OCI-M1 (cell line): ENCODE measurements at regions not wholly inside any gene's neighbourhood (a gene's known extent, or its start where the extent isn't known, plus 50 kb on each side); places are given as distances from the start of the nearest gene placed in this dataset.
A peak's percentile ranks its signal among the peaks of the same experiment; 100 is the strongest.
"Not testable (repeated sequence)": the region's sequence is repeated elsewhere in the genome, so short reads cannot be mapped to it uniquely, and the experiment has no call there.

Experiments used
- DNase-seq: peaks from one replicate; lab custom pipeline; 2025; lab: John Stamatoyannopoulos, UW

DNA sequence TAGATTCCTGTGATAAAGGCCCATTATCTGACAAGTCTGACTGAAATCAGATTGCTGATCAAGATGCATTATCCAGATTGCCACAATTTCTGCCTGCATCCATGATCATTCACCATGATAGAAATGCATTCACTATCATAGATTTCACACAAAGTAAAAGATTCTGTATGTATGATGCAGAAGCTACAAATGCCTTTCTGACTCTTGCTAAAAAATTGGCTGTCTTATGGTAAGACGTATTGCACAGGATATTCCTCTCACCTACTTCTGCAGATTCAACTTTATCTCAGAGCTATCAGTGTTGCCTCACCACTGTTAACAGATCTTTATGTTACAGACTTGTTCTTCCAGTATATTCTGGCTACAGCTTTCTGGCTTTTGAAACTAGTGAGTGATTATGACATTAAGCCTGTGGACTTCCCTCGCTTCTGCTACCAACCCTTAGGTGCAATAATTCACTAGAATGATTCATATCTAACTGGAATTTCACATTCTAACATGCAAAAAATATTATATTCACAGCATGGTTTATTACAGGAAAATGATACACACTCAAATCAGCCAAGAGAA is 955.3 kb downstream of the EPHA3 start:
- DNase-seq = no peak

DNA sequence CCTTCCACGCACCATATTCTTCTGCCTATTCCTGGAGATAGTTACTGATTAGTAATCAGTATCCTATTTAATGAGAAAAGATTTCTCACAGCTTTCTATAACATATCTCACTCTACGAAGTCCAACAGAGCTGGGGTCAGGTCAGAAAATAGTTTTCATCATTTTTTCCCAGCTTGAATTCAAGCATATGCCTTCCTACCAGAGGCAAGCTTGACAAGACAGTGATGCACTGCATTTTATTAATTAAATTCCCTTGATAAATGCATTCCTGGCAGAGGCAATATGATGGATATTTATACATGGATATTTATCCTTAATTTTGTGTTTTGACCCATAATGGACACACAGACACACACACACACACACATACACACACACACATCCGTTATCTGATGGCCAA is 961.4 kb downstream of the EPHA3 start:
- DNase-seq = no peak

DNA sequence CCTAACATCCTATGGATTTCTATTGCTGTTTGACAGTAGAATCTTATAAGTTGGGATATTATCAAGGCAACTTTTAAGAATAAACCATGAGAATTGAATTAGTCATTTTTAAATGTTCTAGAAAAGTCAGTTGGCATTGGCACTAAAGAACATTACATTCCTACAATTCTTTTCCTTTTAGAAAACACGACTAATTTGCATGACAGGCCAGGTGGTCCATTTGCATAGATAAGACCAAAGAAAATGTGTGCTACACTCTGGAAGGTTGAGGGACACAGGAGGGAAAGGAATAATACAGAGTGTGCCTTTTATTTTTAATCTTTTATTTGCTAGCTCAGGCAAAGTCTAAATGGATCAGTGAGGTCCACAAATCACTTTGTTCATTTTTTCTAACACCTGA is 962.3 kb downstream of the EPHA3 start:
- DNase-seq = no peak

DNA sequence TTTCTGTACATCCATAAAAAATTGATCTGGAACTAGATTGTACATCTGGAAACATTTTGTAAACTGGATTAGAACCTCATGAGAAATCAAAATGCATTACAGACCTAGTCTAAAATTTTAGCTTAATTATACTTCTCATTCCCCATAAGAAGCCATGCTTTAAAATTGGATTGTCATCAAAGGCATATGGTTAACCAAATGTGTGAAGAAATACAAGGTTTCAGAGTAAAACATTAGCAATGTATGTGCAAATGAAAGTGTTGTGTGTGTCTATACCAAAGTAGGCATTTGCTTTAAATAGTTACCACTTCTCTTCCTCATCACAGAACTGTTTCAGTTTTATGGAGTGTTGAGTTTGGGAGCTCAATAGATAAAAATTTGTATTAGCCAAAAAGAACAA is 968.7 kb downstream of the EPHA3 start:
- no peak for DNase-seq

DNA sequence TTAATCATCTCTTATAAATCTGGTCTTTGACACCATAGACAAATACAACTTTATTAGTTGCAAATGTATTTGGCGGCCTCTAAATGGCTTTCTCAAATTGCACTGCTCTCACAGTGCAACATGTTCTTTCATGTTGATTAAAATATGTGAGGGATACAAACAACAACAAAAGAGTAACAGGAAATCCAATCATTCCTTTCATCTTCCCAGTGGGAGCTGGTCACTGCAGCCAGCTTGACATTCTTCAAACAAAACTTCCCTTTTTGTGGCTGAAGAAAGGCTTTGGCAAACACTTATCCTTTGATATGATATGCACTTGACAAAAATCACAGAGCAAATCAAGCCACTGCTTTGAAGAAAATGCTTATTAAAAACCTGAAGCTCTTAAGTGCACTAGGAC is 973.6 kb downstream of the EPHA3 start:
- DNase-seq = peak; percentile 1

DNA sequence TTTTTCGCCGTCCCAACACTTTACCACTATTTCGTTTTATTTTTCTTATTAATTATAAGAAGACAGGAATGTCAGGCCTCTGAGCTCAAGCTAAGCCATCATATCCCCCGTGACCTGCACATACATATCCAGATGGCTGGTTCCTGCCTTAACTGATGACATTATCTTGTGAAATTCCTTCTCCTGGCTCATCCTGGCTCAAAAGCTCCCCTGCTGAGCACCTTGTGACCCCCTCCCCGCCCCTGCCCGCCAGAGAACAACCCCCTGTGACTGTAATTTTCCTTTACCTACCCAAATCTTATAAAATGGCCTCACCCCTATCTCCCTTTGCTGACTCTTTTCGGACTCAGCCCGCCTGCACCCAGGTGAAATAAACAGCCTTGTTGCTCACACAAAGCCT is 978.9 kb downstream of the EPHA3 start:
- DNase-seq = not testable (repeated sequence)

DNA sequence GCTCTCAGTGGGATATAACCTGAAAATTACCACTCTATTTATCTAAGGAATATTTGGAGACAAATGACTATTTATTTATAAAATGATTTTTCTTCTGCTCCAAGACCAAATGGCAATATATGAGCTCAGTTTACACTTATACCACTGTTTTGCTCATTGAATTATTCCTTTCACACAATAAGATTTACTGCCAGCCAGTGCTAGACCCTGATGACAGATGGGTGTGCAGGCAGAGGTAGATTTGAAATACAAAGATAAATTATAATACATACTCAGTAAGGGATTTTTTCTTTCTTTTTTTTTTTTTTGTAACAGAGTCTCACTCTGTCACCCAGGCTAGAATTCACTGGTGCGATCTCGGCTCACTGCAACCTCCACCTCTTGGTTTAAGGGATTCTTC is 980.3 kb downstream of the EPHA3 start:
- DNase-seq = no peak

DNA sequence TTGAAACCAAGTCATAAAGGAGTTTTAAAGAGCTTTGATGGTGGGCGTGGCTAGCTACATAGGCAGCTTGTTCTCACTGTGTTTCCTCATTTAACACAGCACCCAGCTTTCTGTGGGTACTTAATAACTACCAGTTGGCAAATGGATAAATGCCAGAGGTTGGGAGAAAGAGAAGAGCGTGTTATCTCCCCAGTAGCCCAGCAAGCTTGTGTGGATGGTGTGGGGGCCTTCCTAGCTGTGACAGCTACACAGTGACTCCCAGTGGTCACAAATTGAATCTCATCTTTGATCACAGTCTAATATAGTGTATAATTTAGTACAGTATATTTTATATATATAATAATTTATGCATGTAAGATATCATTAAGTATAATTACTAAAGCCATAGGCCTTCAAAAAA is 984.1 kb downstream of the EPHA3 start:
- DNase-seq = peak; percentile 56

DNA sequence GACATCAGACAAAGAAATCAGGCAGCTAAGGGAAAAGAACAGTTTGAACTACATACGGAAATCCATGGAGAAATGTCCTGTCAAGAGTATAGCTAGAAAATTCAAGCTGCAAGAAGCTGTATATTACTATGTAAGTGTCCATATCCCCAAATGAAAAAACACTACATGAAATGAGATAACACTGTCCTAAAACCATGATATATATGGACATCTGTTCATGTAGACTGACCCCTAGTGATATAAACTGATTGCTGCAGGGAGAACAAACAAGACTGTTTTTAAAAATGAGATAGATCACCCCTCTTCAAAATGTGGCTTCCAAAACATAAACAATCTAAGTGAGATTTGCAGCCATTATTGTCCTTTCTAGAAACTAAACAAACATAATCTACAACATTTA is 985.6 kb downstream of the EPHA3 start:
- DNase-seq = peak; percentile 52

DNA sequence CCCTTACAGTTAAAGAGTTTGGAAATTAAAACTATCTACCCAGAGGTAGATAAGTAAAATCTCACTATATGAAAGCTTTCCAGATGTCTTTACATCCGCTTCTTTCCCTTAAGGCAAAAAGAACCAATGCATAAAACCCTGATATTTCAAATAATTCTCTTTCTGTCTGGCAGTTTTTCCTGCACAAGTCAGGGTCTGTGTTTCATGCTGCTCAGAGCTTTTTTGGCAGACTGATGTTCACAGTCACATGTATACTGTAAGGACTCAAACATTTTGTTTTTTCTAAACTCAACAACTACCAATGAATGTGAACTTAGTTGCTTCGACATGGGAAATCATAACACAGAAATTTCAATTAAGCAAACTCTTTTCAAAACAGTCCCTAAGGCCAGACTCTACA is 988.4 kb downstream of the EPHA3 start:
- no peak for DNase-seq

DNA sequence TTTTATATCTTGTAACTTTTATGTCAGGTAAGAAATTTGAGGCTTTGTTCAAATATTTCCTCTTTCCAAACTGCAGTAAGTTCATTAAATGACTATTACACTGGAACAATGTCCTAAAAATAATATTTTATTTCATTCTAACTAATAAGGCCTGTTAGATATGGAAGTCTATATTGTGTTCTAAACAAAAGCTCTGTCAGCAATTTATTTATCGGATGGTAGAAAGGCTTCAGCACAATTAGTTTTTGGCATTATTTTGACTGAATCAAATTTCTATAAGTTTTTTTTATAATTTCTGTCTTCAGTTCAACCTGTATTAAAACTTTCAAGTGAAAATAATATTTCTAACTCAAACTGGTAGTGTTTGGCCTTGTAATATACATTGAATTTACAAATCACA is 992.1 kb downstream of the EPHA3 start:
- no peak for DNase-seq

DNA sequence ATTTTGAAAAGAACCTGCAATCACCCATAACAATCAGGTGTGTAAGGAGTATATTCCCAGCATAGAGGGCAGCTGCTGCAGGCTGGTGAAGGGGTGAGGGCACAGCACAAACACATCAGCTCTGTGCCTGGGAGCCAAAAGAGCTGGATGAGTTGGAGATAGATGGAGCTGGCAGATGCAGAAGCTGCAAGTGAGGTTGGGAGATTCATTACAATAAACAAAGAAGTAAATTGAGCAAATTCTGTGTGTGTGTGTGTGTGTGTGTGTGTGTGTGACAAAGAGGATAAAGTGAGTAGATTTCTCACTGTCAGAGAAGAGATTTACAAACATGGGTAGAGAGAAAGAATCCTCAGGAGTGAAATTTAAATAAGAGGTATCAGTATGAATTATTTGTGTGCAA is 994.7 kb downstream of the EPHA3 start:
- DNase-seq = no peak

DNA sequence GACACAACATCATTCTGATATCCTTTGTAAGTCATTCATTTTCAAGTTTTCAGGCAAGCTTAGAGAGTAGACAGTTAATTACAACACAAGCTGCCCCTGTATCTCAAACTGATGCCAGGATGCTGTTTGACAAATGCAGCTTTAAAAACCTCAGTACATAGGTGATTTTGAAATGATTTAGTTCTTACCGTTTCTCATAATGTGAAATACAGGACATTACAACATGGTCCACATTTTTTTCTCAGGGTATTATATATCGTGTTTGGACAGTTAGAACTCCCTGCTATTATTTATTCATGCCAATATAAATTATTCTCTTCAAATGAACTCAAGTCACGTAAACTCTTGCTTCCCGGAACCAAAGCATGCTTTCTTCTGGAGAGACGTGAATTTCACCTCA is 1013.9 kb downstream of the EPHA3 start:
- DNase-seq = no peak

DNA sequence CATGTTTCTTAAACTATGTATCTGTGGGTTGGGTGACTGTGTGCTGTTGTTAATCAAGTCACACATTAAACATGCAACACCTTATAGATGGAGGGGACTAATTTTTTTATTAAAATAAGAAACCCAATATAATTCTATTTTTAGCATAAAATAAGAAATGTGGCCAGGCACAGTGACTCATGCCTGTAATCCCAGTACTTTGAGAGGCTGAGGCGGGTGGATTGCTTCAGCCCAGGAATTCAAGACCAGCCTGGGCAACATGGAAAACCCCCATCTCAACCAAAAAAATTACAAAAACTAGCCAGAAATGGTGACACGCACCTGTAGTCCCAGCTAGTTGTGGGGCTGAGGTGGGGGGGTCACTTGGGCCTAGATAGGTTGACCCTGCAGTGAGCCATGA is 1021.0 kb downstream of the EPHA3 start:
- no peak for DNase-seq

DNA sequence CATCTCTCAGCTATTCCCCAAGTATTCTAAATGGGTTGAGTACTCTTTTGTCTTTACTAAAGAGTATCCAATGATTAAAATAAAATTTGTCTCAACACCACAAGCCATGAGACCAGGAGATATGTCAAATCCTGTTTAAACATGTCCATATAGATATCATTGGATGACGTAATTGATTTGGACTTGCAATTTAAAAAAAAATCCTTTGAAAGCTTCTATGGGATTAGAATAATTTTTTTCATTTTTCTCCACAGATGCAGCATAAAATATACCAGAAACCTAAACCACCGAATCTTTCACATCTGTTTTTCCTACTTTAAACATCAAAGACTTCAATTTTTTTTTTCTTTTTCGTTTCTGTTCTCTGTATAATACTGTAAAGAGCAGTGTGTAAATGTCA is 1022.3 kb downstream of the EPHA3 start:
- DNase-seq = no peak

DNA sequence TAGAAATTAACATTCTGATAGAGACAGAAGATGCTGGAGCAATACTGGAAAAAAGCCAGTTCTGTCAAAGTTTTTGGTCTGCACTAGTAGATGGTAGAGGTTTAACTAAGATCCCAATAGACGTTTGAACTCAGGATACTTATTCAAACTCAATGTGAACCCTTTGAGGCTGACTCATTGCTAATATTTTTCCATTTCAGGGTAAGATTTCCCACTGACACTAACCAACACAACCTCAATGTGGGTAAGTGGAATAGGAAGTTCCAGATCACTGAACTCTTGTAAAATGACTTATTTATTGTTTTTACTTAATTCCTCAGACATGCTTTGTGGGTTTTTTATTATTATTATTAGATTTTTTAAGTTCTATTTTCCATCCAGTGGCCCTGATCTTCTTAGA is 1024.8 kb downstream of the EPHA3 start:
- no peak for DNase-seq

DNA sequence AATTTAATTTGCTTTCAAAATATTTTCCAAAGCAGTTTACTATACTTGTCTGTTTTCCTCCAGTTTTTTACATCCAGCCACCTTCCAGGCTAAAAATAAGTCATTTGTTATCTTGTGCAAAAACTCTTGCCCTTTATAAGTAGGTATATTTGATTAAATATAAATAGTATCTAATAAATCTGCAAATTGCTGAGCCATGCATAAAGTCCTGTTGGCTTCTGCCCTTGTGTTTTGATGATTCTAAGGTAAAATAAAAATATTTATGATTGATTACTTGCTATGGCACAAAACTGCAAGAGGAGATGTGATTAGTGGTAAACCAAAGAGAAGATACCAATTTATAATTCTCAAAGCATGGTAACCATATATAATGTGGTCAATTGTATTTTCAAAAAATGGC is 1026.7 kb downstream of the EPHA3 start:
- no peak for DNase-seq

DNA sequence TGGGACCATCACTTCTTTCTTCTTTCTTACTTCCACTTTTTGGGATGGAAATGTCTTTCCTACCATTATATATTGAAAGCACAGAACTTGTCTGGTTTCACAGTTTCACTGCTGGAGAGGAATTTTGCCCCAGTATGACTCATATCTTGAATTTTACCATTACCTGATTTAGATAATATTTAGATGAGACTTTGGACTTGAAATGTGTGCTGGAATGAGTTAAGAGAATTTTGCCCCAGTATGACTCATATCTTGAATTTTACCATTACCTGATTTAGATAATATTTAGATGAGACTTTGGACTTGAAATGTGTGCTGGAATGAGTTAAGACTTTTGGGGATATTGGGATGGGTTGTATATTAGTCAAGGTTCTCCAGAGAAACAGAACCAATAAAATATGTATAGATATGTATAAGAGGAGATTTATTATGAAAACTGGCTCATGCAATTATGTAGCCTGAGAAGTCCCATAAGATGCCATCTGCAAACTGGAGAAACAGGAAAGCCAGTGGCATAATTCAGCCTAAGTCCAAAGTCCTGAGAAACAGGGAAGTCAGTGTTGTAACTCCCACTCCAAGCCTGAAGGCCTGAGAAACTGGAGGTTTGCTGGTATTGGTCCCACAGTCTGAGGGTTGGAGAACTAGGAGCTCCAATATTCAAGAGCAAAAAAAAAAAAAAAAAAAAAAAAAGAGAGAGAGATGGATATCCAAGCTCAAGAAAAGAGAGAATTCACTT is 1029.2 kb downstream of the EPHA3 start:
- DNase-seq = no peak

DNA sequence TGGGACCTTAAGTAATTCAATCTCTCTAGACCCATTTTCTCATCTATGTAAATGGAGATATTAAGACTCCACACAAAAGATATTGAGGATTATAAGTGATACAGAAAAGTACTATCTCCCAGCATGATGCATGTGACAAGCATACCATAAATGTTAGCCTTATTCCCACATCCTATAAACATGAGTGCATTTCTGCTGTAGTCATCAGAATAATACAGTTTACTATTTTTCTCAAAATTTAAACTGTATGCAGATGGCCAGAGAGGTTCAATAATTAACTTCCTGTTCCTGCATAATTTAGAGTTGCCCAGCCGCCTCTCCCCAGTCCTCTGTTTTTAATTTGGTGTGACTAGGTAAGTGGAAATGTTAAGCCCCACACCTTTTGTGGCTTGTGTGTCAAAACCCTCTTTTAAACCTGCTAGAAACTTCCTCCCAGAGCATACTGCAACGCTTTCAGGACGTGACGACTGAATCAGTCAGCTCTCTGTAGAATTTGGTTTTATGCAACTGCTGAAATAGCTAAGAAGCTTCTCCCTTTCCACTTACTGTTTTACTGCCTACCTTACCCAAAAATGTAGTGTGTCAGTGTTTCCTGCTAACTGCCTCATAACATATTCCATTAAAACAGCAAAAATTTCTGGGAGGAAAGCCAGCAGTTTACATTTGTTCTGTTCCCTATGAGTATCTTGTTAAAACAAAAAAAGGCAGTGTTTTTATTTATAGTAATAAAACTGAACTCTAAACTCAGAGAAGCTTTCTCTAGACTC is 1037.9 kb downstream of the EPHA3 start:
- no peak for DNase-seq

DNA sequence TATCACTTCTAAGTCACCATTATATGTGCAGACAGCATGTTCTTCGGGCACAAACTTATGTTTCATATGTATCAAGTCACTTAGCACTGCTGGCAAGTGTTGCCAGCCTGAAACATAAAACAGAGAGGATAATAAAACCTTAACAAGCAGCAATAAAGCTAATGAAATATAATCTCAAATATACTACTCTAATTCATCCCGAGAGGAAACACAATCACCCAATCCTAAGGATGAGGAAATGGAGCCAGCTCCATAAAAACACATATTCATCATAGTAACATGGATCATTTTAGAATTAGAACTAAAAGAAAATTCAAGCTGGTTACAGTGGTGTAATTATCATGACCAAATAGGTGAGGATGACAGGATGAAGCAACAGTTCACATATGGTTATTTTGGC is 1072.7 kb downstream of the EPHA3 start:
- DNase-seq = no peak

DNA sequence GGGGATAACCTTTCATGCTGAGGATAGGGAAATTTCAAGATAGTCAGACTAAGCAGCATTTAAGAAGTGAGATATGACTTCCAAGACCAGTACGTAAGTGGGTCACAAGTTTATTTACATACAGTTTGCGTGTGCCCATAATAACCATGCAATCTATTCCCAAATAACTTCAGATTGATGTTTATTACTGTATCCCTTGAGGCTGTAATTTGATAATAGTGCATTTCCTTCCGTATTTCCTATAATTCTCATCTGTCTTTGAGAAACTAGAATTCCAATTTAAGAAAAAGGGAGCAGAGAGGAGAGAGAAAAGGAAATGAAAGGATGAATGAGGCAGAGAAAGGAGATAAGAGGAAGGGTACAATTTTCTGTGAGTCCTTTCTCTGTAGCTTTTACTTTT is 1073.1 kb downstream of the EPHA3 start:
- DNase-seq = no peak

DNA sequence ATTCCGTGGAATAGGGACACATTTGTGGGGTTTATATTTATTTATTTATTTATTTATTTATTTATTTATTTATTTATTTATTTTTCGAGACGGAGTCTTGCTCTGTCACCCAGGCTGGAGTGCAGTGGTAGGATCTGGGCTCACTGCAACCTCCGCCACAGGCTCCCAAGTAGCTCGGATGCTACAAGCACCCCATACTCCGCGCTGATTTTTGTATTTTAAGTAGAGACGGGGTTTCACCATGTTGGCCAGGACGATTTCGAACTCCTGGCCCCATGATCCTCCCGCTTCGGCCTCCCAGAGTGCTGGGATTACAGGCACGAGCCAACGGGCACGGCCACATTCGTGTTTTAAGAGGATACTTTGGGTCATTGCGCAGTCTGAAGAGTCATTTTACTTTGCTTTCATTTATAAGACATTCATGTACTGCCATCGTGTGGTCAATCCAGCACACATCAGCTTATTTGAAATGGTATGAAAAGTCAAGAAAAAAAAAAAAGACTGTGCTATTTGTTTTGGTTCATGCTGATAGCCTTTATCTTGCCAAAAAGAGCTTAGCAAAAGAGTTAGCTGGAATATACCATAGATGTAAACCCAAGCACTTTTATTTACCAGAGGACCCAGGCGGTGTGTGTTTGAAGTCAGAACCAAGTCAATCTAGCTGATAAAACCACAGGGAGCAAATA is 1075.0 kb downstream of the EPHA3 start:
- DNase-seq = peak; percentile 68

DNA sequence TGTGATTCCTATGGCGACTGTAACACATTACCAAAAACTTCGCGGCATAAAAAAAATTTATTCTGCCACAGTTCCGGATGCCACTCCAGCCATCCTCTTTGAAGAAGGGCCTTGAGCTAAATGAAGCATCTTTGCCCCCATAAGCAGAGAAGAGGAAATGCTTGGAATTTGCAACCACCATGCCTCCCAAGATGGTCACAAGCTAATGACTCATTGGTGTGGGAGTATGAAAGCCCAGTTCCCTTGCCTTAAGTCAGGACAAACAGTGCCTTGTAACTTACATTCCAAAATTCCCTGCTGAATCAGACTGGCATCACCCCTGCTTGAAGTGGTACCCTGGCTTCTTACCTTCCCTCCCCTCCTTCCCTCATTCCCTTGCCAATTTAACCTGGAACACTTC is 1077.4 kb downstream of the EPHA3 start:
- no peak for DNase-seq
